Tibial artery (tissue), 4 donors: ENCODE measurements at regions not wholly inside any gene's neighbourhood (a gene's known extent, or its start where the extent isn't known, plus 50 kb on each side); places are given as distances from the start of the nearest gene placed in this dataset.

ENCODE experiments used
- DNase-seq, 2 donors: peaks; one replicate each; pipeline ENCODE4 v3.0.0-alpha.2; 2019
- H3K27ac ChIP-seq, 2 donors: fragments of 200-600 bp; sonication (generic) in 1 of 2; 1 replicate in 1 of 2; 2 replicates in 1 of 2; pipeline ENCODE4 v1.5.1; 2018 to 2019; ENCODE audit warnings: mild to moderate bottlenecking in 1 of 2
- H3K27me3 ChIP-seq, 2 donors: fragments of 200-600 bp; sonication (generic) in 1 of 2; one replicate each; pipeline versions ENCODE4 v1.5.1 to v1.6.0; 2016 to 2019
- H3K36me3 ChIP-seq, 3 donors: fragments of 200-600 bp; sonication (generic) in 2 of 3; one replicate each; pipeline ENCODE4 v1.5.1; 2016 to 2019; ENCODE audit warnings: mild to moderate bottlenecking in 2 of 3
- H3K4me1 ChIP-seq, 4 donors: fragments of 200-600 bp; sonication (generic) in 2 of 4; 1 replicate in 3 of 4; 2 replicates in 1 of 4; pipeline ENCODE4 v1.5.1; 2016 to 2019
- H3K4me3 ChIP-seq, 2 donors: fragments of 200-600 bp; sonication (generic) in 1 of 2; 1 replicate in 1 of 2; 2 replicates in 1 of 2; pipeline ENCODE4 v1.5.1; 2018 to 2019; ENCODE audit warnings: mild to moderate bottlenecking in 2 of 2
- H3K9me3 ChIP-seq, 3 donors: fragments of 200-600 bp; sonication (generic) in 1 of 3; one replicate each; pipeline ENCODE4 v1.5.1; 2016 to 2019
- intact Hi-C: fragments of 100-400 bp; cut with DNase I; formaldehyde crosslinking; loops from one replicate; pipeline ENCODE4 v1.15.0; 2023; ENCODE audit warnings: low total_unique reads
- TF ChIP-seq, protein P1 (sequence below), 2 experiments: fragments of 200-600 bp in 1 of 2; fragments of 450-650 bp in 1 of 2; IDR thresholded peaks; one replicate each; pipeline ENCODE4 v1.5.1; 2017 to 2019; ENCODE audit warnings: antibody characterized with exemption in 2 of 2, mild to moderate bottlenecking in 1 of 2, moderate library complexity in 1 of 2

DNA sequence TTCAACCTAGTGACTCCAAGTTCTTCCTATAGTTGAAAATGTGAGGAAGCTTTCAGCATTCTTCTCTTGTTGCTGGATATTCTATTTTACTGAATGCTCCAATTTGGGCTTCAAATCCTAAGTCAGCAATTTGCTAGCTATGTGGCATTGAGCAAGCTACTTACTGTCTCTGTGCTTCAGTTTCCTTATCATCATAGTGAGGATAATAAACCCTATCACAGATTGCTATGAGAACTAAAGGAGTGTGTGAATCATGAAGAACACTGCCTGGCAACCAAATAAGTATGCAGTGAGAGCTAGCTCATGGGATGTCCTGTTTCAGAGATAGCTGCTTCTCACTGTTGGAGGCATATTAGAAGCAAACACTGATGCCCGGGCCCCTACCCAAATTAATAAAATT lies 163.8 kb upstream of the CDIN1 start:
- no peak overlapping the region for H3K4me3 ChIP-seq
- H3K27ac ChIP-seq: no peak overlapping the region
- peaks cover 0 to 18% (median 0%) of the 10 kb centered on the region in 4 donors for H3K4me1 ChIP-seq
- no peaks in the 10 kb centered on the region for H3K27me3 ChIP-seq
- H3K9me3 ChIP-seq: peaks cover 0 to 3% (median 0%) of the 10 kb centered on the region in 3 donors
- intact Hi-C loops: no loop called here
- H3K36me3 ChIP-seq: no peaks in the 10 kb centered on the region
- TF ChIP-seq, protein P1, sequence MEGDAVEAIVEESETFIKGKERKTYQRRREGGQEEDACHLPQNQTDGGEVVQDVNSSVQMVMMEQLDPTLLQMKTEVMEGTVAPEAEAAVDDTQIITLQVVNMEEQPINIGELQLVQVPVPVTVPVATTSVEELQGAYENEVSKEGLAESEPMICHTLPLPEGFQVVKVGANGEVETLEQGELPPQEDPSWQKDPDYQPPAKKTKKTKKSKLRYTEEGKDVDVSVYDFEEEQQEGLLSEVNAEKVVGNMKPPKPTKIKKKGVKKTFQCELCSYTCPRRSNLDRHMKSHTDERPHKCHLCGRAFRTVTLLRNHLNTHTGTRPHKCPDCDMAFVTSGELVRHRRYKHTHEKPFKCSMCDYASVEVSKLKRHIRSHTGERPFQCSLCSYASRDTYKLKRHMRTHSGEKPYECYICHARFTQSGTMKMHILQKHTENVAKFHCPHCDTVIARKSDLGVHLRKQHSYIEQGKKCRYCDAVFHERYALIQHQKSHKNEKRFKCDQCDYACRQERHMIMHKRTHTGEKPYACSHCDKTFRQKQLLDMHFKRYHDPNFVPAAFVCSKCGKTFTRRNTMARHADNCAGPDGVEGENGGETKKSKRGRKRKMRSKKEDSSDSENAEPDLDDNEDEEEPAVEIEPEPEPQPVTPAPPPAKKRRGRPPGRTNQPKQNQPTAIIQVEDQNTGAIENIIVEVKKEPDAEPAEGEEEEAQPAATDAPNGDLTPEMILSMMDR (IDR thresholded peaks at IDR 0.05): no peak
- DNase-seq: no peak

DNA sequence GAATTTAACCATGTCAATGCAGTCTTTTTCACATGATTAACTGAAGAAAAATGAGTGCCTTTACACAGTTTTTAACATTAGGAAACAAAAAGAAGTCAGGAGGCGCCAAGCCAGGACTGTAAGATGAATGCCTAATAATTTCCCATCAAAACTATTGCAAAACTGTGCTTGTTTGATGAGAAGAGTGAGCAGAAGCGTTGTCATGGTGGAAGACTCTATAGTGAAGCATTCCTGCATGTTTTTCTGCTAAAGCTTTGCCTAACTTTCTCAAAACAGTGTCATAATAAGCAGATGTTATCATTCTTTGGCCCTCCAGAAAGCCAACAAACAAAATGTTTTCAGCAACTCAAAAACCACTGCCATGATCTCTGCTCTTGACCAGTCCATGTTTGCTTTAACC lies 156.8 kb upstream of the CDIN1 start:
- Histone ChIP-seq H3K27me3 (no peaks in the 10 kb centered on the region), H3K9me3 (peaks cover 0 to 17% (median 0%) of the 10 kb centered on the region in 3 donors), H3K27ac (no peak overlapping the region), H3K36me3 (no peaks in the 10 kb centered on the region), H3K4me3 (no peak overlapping the region), H3K4me1 (no peaks in the 10 kb centered on the region)
- TF ChIP-seq, protein P1 (IDR thresholded peaks at IDR 0.05): no peak
- intact Hi-C loops: no loop called here
- DNase-seq: no peak

DNA sequence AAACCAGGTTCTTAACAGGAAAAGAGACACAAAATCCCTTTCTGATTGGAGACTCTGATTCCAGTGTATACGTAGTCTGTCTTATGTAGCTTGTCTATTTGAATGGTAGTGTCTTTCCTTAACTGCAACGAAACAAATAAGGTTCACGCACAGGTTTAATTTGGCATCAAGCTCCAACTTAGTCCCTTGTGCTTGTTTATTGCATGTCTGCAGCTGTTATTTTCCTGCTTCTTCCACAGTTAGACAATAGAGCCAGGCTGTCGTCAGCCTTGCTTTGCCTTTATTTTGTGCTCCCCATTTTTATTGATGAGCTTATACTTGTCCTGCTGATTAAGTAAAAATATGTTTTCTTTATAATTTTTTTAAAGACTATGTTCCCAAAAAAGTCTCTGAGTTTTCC lies 152.7 kb upstream of the CDIN1 start:
- intact Hi-C loops: no loop called here
- Histone ChIP-seq H3K27me3 (no peaks in the 10 kb centered on the region), H3K4me1 (no peaks in the 10 kb centered on the region), H3K9me3 (peaks cover 0 to 9% (median 0%) of the 10 kb centered on the region in 3 donors), H3K4me3 (no peak overlapping the region), H3K27ac (no peak overlapping the region), H3K36me3 (no peaks in the 10 kb centered on the region)
- TF ChIP-seq, protein P1 (IDR thresholded peaks at IDR 0.05): no peak
- no peak for DNase-seq

DNA sequence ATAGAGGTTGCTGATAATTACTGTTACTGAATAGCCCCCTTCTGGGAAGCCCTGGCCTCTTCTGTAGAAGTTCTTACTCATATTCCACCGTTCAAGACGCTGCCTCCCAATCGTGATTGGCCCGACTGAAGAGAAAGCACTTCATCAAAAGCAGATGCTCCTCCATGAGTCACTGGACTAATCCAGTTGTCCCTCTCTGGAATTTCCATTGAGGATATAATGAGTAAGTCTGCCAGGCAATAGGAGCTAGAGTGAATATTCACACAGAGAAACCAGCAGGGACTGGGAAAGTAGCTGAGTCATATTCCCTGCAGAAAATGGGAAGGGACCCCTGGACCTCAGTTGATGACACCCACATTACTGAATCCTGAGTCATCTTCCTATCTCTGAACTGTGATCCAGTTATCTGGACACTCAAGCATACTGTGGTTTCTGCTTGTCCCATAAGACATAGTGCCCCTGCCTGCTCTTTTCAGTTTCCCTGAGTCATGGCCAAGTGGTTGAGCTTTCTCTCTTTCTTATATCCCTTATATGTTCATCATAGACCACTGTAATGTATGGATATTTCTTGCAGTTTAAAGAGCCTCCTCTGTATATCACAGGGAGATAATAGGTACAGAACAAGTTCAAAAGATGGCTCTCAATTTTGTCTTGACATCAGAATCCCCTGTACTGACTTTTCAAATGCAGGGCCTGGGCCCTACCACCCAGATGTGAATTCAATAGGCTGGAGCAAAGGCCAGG lies 151.2 kb upstream of the CDIN1 start:
- no peak for DNase-seq
- intact Hi-C loops: no loop called here
- Histone ChIP-seq H3K4me1 (no peaks in the 10 kb centered on the region), H3K27ac (no peak overlapping the region), H3K4me3 (no peak overlapping the region), H3K36me3 (no peaks in the 10 kb centered on the region), H3K9me3 (peaks cover 0 to 2% (median 0%) of the 10 kb centered on the region in 3 donors), H3K27me3 (no peaks in the 10 kb centered on the region)
- TF ChIP-seq, protein P1 (IDR thresholded peaks at IDR 0.05): no peak

DNA sequence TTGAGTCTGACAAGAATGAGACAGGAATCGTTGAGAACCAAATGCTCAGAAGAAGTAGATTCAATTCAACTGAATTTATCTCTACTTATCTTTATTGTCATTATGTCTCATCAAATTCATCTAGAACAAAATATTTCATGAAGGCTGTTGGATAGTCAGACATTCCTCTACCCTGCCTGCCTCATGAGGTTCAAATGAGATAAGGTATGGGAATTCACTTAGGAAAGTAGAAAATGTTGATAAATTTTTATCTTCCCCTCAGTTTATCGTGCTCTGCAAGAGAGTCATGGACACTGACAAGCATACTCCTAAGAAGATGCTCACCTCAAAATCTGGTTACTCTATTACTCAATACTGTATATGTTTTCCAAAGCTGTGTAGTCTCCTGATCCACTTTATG lies 149.7 kb upstream of the CDIN1 start:
- Histone ChIP-seq H3K27ac (no peak overlapping the region), H3K4me3 (no peak overlapping the region), H3K4me1 (no peaks in the 10 kb centered on the region), H3K36me3 (no peaks in the 10 kb centered on the region), H3K27me3 (no peaks in the 10 kb centered on the region), H3K9me3 (no peaks in the 10 kb centered on the region)
- intact Hi-C loops: no loop called here
- no peak for DNase-seq
- TF ChIP-seq, protein P1 (IDR thresholded peaks at IDR 0.05): no peak
